ENCODE measurements at regions not wholly inside any gene's neighbourhood (a gene's known extent, or its start where the extent isn't known, plus 50 kb on each side); places are given as distances from the start of the nearest gene placed in this dataset.

DNA sequence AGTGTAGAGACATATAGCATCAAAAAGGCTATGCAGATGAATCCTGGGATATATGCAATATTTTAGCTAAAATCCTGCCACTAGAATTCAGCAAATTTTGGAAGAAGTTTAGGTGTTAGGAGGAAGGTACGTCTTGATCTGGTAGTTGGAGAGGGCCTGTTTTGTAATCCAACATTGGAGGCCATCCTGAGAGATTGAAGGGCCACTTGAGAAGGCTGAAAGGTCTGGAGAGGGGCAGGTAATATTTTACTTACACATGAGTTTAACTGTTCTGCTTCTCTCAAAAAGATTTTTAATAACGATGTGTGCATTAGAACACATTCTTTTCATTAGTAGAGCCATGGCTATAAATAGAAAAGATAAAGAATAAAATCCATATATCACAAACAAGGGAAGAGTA, 422.1 kb downstream of the RAB38 start:
- TF ChIP-seq, protein P1, sequence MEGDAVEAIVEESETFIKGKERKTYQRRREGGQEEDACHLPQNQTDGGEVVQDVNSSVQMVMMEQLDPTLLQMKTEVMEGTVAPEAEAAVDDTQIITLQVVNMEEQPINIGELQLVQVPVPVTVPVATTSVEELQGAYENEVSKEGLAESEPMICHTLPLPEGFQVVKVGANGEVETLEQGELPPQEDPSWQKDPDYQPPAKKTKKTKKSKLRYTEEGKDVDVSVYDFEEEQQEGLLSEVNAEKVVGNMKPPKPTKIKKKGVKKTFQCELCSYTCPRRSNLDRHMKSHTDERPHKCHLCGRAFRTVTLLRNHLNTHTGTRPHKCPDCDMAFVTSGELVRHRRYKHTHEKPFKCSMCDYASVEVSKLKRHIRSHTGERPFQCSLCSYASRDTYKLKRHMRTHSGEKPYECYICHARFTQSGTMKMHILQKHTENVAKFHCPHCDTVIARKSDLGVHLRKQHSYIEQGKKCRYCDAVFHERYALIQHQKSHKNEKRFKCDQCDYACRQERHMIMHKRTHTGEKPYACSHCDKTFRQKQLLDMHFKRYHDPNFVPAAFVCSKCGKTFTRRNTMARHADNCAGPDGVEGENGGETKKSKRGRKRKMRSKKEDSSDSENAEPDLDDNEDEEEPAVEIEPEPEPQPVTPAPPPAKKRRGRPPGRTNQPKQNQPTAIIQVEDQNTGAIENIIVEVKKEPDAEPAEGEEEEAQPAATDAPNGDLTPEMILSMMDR (IDR thresholded peaks at IDR 0.05): no peak
- H3K9me3 ChIP-seq: no peaks in the 10 kb centered on the region

DNA sequence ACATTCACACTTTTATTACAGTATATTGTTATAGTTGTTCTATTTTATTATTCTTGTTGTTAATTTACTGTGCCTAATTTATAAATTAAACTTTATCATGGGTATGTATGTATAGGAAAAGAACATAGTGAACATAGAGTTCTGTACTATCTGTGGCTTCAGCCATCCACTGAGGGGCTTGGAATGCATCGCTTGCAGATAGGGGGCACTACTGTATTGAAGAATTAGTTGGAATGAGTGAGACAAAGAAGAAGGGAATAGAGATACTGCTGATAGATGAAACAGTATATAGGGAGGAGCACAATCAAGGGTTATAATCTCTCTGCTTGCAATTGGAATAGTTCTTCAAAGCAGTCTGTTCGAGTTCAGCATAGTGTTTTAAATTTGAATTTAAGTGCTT, 432.2 kb downstream of the RAB38 start:
- no peak overlapping the region for H3K27ac ChIP-seq
- no peak for ATAC-seq
- TF ChIP-seq, protein P1 (IDR thresholded peaks at IDR 0.05): no peak
- intact Hi-C loops (cut with DNase I): no loop called here
- no peaks in the 10 kb centered on the region for H3K36me3 ChIP-seq
- no peak for DNase-seq
- H3K4me3 ChIP-seq: no peak overlapping the region
- peaks cover 0 to 4% of the 10 kb centered on the region in 2 donors for H3K4me1 ChIP-seq
- no peaks in the 10 kb centered on the region for H3K27me3 ChIP-seq
- no peaks in the 10 kb centered on the region for H3K9me3 ChIP-seq

More for the DNA sequence above, 422.1 kb downstream of the RAB38 start:
- H3K4me3 ChIP-seq: no peak overlapping the region
- no peak overlapping the region for H3K27ac ChIP-seq
- no peaks in the 10 kb centered on the region for H3K27me3 ChIP-seq
- no peaks in the 10 kb centered on the region for H3K4me1 ChIP-seq
- DNase-seq: no peak
- ATAC-seq: peak; percentile 65
- intact Hi-C loops (cut with DNase I): no loop called here
- no peaks in the 10 kb centered on the region for H3K36me3 ChIP-seq

DNA sequence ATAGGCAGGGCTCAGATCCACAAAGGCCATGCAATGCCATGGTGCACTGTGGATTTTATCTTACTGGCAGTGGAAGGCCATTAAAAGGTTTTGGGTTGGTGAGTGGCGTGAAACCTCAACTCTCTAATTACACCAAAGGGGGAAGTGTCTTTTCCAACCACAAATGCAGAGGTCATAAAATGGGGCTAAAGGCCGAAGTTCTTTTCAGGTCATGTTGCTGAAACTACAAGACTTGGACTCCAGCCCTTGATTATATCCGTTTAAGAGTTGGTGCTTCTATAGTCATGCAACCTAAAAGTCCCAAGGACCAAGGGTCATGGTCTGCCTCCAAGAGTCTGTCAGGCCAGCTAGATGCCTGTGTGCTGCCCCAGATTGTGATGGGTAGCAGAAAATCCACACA, 434.3 kb downstream of the RAB38 start:
- no peaks in the 10 kb centered on the region for H3K27me3 ChIP-seq
- no peak for ATAC-seq
- H3K27ac ChIP-seq: no peak overlapping the region
- TF ChIP-seq, protein P1 (IDR thresholded peaks at IDR 0.05): no peak
- no peak for DNase-seq
- H3K36me3 ChIP-seq: no peaks in the 10 kb centered on the region
- H3K4me3 ChIP-seq: no peak overlapping the region
- intact Hi-C loops (cut with DNase I): no loop called here
- peaks cover 0 to 4% of the 10 kb centered on the region in 2 donors for H3K4me1 ChIP-seq
- no peaks in the 10 kb centered on the region for H3K9me3 ChIP-seq

DNA sequence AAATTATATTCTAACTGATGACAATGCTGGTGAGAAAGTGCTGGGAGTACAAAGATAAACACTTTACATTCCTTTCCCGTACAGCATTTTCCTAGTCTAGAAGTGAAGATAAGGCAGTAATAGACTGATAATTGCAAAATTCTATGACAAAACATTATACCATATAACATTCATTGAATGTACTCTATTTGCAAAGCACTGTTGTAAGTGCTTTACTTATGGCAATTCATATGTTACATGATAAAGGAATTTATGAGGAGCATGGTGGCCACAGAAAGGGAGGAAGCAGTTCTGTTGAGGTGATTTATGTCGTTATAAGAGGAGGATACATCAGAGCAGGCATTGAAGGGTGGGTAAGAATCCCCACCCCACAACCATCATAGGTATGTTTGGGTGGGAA, 434.8 kb downstream of the RAB38 start:
- Histone ChIP-seq H3K9me3 (no peaks in the 10 kb centered on the region), H3K27ac (no peak overlapping the region), H3K4me3 (no peak overlapping the region), H3K36me3 (no peaks in the 10 kb centered on the region), H3K4me1 (peaks cover 0 to 4% of the 10 kb centered on the region in 2 donors), H3K27me3 (no peaks in the 10 kb centered on the region)
- ATAC-seq (peak; percentile 30), DNase-seq (no peak)
- TF ChIP-seq, protein P1 (IDR thresholded peaks at IDR 0.05): no peak
- intact Hi-C loops (cut with DNase I): no loop called here

DNA sequence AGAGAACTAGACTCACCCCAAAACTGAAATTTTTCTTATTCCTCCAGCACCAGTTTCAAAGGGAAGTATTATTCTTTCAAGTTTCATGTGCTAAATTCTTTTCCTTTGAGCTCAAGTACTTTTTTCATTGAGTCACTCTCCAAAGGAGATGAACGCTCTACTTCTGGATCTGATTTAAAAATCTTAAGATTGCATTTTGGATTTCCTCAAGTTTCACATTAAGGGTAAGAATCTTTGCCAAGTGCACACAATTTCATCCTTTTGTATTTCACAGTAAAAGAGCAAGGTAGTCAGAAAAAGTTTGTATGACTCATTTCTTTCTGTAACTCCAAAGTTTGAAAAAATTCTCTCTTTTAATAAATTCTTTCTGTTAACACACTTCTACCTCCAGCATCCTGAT, 435.5 kb downstream of the RAB38 start:
- Histone ChIP-seq H3K27me3 (no peaks in the 10 kb centered on the region), H3K27ac (no peak overlapping the region), H3K9me3 (no peaks in the 10 kb centered on the region), H3K36me3 (no peaks in the 10 kb centered on the region), H3K4me3 (no peak overlapping the region), H3K4me1 (peaks cover 0 to 4% of the 10 kb centered on the region in 2 donors)
- TF ChIP-seq, protein P1 (IDR thresholded peaks at IDR 0.05): no peak
- ATAC-seq (no peak), DNase-seq (no peak)
- intact Hi-C loops (cut with DNase I): no loop called here
